GM12874 (cell line): ENCODE measurements at regions not wholly inside any gene's neighbourhood (a gene's known extent, or its start where the extent isn't known, plus 50 kb on each side); places are given as distances from the start of the nearest gene placed in this dataset.

Source experiments
- CTCF ChIP-seq: IDR thresholded peaks from 2 replicates; pipeline ENCODE4 v1.5.1; 2011; ENCODE audit warnings: low read depth, mild to moderate bottlenecking, control low read depth, low read length, moderate library complexity; ENCODE audit not compliant: insufficient read depth

DNA sequence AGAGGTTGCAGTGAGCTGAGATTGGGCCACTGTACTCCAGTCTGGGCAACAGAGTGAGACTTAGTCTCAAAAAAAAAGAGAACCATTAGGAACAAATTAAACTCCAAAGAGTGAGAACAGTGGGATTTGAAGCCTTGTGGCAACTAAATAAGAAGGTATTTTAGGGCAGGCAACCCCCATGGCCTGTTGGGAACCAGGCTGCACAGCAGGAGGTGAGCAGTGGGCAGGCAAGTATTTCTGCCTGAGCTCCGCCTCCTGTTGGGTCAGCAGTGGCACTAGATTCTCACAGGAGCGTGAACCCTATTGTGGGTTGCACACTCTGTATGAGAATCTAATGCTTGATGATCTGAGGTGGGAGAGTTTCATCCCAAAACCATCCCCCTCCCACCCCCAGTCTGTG is 57.6 kb upstream of the MED9 start:
- no peak for TF ChIP-seq CTCF

DNA sequence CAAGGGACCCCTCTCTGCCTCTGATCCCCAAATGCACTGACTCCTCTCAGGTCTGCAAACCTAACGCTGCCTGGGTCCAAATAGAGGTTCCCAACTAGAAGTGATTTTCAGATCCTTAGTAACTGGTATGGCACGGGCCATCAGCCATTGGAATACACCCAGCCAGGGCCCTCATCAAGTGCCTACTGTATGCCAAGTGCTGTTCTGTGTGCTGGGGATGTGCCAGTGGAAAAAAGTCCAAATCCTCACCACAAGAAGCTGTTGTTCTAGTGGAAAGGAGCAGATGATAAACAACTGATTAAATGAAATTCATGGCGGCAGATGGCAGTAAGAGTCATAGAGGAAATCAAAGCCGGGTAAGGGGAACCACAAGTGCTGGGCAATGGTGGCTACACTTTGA is 57.2 kb upstream of the MED9 start:
- no peak for TF ChIP-seq CTCF

GRCh38 chr17:17420082-17420481 is 56.7 kb upstream of the MED9 start:
- no peak for TF ChIP-seq CTCF

GRCh38 chr17:17420561-17421269 is 56.1 kb upstream of the MED9 start:
- no peak for TF ChIP-seq CTCF

GRCh38 chr17:17421346-17422216 is 55.2 kb upstream of the MED9 start:
- no peak for TF ChIP-seq CTCF

DNA sequence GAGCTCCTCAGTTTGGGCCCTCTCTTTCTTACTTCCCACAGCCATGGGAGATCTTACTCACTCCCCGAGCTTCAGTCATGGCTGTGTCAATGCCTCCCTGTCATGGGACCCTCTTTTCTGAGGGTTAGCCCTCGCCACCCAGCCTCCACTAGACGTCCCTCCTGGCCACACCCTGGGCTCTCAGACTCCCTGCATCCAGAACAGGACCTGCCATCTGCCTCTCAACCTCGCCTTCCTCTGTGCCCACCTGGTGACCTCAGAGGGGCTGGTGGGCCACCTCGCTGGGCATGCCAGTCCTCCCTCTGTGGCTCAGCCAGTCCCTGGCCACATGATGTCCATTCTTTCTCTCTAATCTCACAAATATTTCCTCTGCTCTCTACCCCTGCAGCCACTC is 54.6 kb upstream of the MED9 start:
- no peak for TF ChIP-seq CTCF

- TF ChIP-seq CTCF = no peak
These were observed 54.2 kb upstream of the MED9 start for GRCh38 chr17:17422641-17423040.
